ENCODE measurements at regions not wholly inside any gene's neighbourhood (a gene's known extent, or its start where the extent isn't known, plus 50 kb on each side); places are given as distances from the start of the nearest gene placed in this dataset.
A peak's percentile ranks its signal among the peaks of the same experiment; 100 is the strongest.

DNA sequence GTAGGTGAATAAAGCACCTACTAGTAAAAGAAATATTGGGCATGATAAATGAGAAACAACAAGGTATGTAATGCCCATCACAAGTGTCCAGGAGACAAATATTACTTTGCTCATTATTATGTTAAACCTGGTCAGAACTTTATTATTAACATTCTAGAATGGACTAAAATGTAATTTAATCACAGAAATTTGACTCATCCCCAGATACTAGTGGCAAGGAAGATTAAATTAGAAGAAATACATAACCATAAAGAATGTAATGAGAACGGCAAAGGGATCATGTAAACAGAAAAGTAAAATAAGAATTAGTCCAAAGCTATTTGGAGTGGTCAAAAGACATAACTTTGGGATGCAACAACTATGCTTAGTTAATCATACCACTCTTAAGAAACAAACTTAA is 71.2 kb upstream of the STAC start:
- H3K4me3 ChIP-seq (replicated peaks; ENCODE audit: low read depth, low read length) = no peak overlapping the region
- no peaks in the 10 kb centered on the region for H3K36me3 ChIP-seq (ENCODE audit: control insufficient read depth, insufficient read depth, low read length)
- TF ChIP-seq, protein P1, sequence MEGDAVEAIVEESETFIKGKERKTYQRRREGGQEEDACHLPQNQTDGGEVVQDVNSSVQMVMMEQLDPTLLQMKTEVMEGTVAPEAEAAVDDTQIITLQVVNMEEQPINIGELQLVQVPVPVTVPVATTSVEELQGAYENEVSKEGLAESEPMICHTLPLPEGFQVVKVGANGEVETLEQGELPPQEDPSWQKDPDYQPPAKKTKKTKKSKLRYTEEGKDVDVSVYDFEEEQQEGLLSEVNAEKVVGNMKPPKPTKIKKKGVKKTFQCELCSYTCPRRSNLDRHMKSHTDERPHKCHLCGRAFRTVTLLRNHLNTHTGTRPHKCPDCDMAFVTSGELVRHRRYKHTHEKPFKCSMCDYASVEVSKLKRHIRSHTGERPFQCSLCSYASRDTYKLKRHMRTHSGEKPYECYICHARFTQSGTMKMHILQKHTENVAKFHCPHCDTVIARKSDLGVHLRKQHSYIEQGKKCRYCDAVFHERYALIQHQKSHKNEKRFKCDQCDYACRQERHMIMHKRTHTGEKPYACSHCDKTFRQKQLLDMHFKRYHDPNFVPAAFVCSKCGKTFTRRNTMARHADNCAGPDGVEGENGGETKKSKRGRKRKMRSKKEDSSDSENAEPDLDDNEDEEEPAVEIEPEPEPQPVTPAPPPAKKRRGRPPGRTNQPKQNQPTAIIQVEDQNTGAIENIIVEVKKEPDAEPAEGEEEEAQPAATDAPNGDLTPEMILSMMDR (IDR thresholded peaks at IDR 0.05; ENCODE audit: insufficient read depth, low read length, poor library complexity, severe bottlenecking) = no peak
- no peaks in the 10 kb centered on the region for H3K27me3 ChIP-seq (replicated peaks; ENCODE audit: control insufficient read depth, insufficient read depth, low read length)
- no peak for DNase-seq (ENCODE audit: extremely low read depth, insufficient read length)

DNA sequence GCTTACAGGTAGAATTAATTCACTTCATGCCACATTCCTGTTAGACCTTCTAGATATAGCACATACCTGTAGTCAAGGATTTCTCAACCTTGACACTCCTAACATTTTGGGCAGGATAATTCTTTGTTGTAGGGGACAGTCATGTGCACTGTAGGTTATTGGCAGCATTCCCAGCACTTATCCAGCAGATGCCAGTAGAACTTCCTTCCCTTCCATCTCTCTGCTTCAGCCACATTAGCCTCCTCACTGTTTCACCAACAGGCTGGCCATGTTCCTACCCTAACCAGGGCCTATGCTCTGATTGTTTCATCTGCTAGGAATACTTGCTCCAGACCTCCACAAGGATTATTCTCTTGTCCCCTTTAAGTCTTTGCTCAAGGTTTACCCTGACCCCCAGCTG is 68.0 kb upstream of the STAC start:
- no peaks in the 10 kb centered on the region for H3K27me3 ChIP-seq (replicated peaks; ENCODE audit: control insufficient read depth, insufficient read depth, low read length)
- no peak overlapping the region for H3K4me3 ChIP-seq (replicated peaks; ENCODE audit: low read depth, low read length)
- TF ChIP-seq, protein P1 (IDR thresholded peaks at IDR 0.05; ENCODE audit: insufficient read depth, low read length, poor library complexity, severe bottlenecking) = no peak
- DNase-seq (ENCODE audit: extremely low read depth, insufficient read length) = no peak
- H3K36me3 ChIP-seq (ENCODE audit: control insufficient read depth, insufficient read depth, low read length) = no peaks in the 10 kb centered on the region

- Histone ChIP-seq H3K4me3 (replicated peaks; ENCODE audit: low read depth, low read length) (no peak overlapping the region), H3K36me3 (ENCODE audit: control insufficient read depth, insufficient read depth, low read length) (no peaks in the 10 kb centered on the region), H3K27me3 (replicated peaks; ENCODE audit: control insufficient read depth, insufficient read depth, low read length) (no peaks in the 10 kb centered on the region)
- TF ChIP-seq, protein P1 (IDR thresholded peaks at IDR 0.05; ENCODE audit: insufficient read depth, low read length, poor library complexity, severe bottlenecking) = no peak
- peak; percentile 4 for DNase-seq (ENCODE audit: extremely low read depth, insufficient read length)
Measured at GRCh38 chr3:36317915-36318314, 62.4 kb upstream of the STAC start.

DNA sequence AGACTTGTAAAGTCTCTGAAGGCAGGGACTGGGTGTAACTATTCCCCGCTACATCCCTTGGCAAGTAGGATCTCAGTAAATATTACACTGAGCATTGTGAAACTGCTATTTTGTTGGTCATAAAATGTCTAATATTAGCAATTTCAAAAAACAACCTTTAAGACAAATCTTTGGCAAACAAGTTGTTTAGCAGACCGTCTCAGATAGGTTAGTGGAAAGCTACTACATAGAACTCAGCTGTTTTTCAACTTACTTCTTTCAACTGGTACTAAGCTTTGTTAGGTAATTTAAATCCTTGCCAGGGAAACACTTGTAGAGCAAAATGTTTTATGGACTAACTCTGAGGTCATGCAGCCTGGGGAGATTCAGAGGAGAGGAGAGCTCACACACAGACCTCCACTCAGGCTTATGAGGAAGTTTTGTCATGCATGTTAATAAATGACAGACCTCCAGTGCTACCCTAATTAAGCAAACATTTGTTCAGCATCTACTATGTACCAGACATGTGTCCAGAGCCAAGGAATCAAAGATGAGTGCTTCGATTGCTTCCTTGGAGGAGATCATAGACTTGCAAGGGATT is 61.6 kb upstream of the STAC start:
- TF ChIP-seq, protein P1 (IDR thresholded peaks at IDR 0.05; ENCODE audit: insufficient read depth, low read length, poor library complexity, severe bottlenecking) = no peak
- Histone ChIP-seq H3K27me3 (replicated peaks; ENCODE audit: control insufficient read depth, insufficient read depth, low read length) (no peaks in the 10 kb centered on the region), H3K36me3 (ENCODE audit: control insufficient read depth, insufficient read depth, low read length) (no peaks in the 10 kb centered on the region), H3K4me3 (replicated peaks; ENCODE audit: low read depth, low read length) (no peak overlapping the region)
- DNase-seq (ENCODE audit: extremely low read depth, insufficient read length) = no peak

- DNase-seq (ENCODE audit: extremely low read depth, insufficient read length) = no peak
- TF ChIP-seq, protein P1 (IDR thresholded peaks at IDR 0.05; ENCODE audit: insufficient read depth, low read length, poor library complexity, severe bottlenecking) = no peak
- H3K36me3 ChIP-seq (ENCODE audit: control insufficient read depth, insufficient read depth, low read length) = no peaks in the 10 kb centered on the region
- no peak overlapping the region for H3K4me3 ChIP-seq (replicated peaks; ENCODE audit: low read depth, low read length)
- no peaks in the 10 kb centered on the region for H3K27me3 ChIP-seq (replicated peaks; ENCODE audit: control insufficient read depth, insufficient read depth, low read length)
Measured at GRCh38 chr3:36319680-36320079, 60.6 kb upstream of the STAC start.

Data from GM06990 (cell line).